A549 (cell line): ENCODE measurements at regions not wholly inside any gene's neighbourhood (a gene's known extent, or its start where the extent isn't known, plus 50 kb on each side); places are given as distances from the start of the nearest gene placed in this dataset.

ENCODE experiments used
- ATAC-seq, 2 experiments: fragments of 200-7000 bp in 1 of 2; fragments of >200 bp in 1 of 2; cut with Nextera tagmentation in 1 of 2; cut with Tn5 transposase in 1 of 2; 3 replicates each; pipeline versions ENCODE4 v1.8.0 to v1.9.1; 2018 to 2020; ENCODE audit warnings: mild to moderate bottlenecking in 1 of 2, moderate library complexity in 1 of 2
- CTCF ChIA-PET: fragments of 300-600 bp; sonication (Branson Sonifier 250); formaldehyde crosslinking; extraction: SDS; loops from one replicate; lab custom pipeline; 2021; ENCODE audit warnings: antibody characterized with exemption, inconsistent platforms; lab: Yijun Ruan, JAX
- POLR2A ChIA-PET: fragments of 350-600 bp; formaldehyde crosslinking; extraction: SDS; loops from one replicate; lab custom pipeline; 2021; ENCODE audit warnings: antibody characterized with exemption, inconsistent platforms; lab: Yijun Ruan, JAX
- DNase-seq, 2 experiments: peaks; one replicate each; pipeline versions ENCODE4 v3.0.0 to v3.0.0-alpha.2; 2011 to 2016; ENCODE audit warnings: low read depth in 1 of 2, low spot score in 1 of 2
- FAIRE-seq: peaks from 2 replicates; lab custom pipeline; 2011; peaks lifted over from hg19 to GRCh38; lab: Jason Lieb, UNC
- H3K27ac ChIP-seq, 2 experiments: fragments of >200 bp; sonication (Bioruptor Twin); formaldehyde crosslinking; 3 replicates each; pipeline ENCODE4 v1.5.1; 2016 to 2017
- H3K4me1 ChIP-seq: fragments of >200 bp; sonication (Bioruptor Twin); formaldehyde crosslinking; 3 replicates; pipeline ENCODE4 v1.6.1; 2016
- H3K4me2 ChIP-seq: fragments of >200 bp; sonication (Bioruptor Twin); formaldehyde crosslinking; 3 replicates; pipeline ENCODE4 v1.6.1; 2016
- H3K4me3 ChIP-seq: fragments of >200 bp; sonication (Bioruptor Twin); formaldehyde crosslinking; 3 replicates; pipeline ENCODE4 v1.5.1; 2016
- H3K9me3 ChIP-seq: fragments of >200 bp; sonication (Bioruptor Twin); formaldehyde crosslinking; 3 replicates; pipeline ENCODE4 v1.6.1; 2016
- CBX2 ChIP-seq: fragments of 200-600 bp; sonication (generic); IDR thresholded peaks from 2 replicates; pipeline ENCODE4 v1.6.1; 2016; ENCODE audit warnings: low read depth, mild to moderate bottlenecking, borderline replicate concordance
- CHD4 ChIP-seq: fragments of 200-600 bp; sonication (generic); IDR thresholded peaks from 2 replicates; pipeline ENCODE4 v1.6.1; 2016; ENCODE audit warnings: antibody characterized with exemption, mild to moderate bottlenecking, borderline replicate concordance
- HMGXB4 ChIP-seq: fragments of 250-450 bp; sonication (Bioruptor Pico); IDR thresholded peaks from 2 replicates; pipeline ENCODE4 v1.5.0; 2021; ENCODE audit warnings: mild to moderate bottlenecking, moderate library complexity, borderline replicate concordance
- HOXB13 ChIP-seq: fragments of 250-450 bp; sonication (Bioruptor Pico); IDR thresholded peaks from 2 replicates; pipeline ENCODE4 v1.5.0; 2020; ENCODE audit warnings: low read depth, mild to moderate bottlenecking, moderate library complexity
- HOXB5 ChIP-seq: fragments of 250-450 bp; sonication (Bioruptor Pico); IDR thresholded peaks from 2 replicates; pipeline ENCODE4 v1.5.0; 2020; ENCODE audit warnings: mild to moderate bottlenecking, moderate library complexity
- JUN ChIP-seq, 2 experiments: fragments of >200 bp; sonication (Bioruptor Twin); formaldehyde crosslinking; IDR thresholded peaks; 2 replicates in 1 of 2; 3 replicates in 1 of 2; pipeline ENCODE4 v1.6.1; 2016 to 2017
- NR3C1 ChIP-seq: fragments of >200 bp; sonication (Bioruptor Twin); formaldehyde crosslinking; IDR thresholded peaks from 3 replicates; pipeline ENCODE4 v1.6.1; 2017
- PHF8 ChIP-seq: fragments of 200-600 bp; sonication (generic); IDR thresholded peaks from 2 replicates; pipeline ENCODE4 v1.6.1; 2016; ENCODE audit warnings: low read depth, mild to moderate bottlenecking, antibody characterized with exemption, moderate library complexity, borderline replicate concordance
- SREBF2 ChIP-seq: fragments of 450-650 bp; IDR thresholded peaks from 2 replicates; pipeline ENCODE4 v1.6.1; 2014; ENCODE audit warnings: mild to moderate bottlenecking, moderate library complexity
- ZC3H11A ChIP-seq: fragments of 450-650 bp; IDR thresholded peaks from 2 replicates; pipeline ENCODE4 v1.6.1; 2014; ENCODE audit warnings: antibody characterized with exemption, mild to moderate bottlenecking
- ZFP36 ChIP-seq: fragments of 450-650 bp; IDR thresholded peaks from 2 replicates; pipeline ENCODE4 v1.6.1; 2014; ENCODE audit warnings: borderline replicate concordance; ENCODE audit not compliant: partially characterized antibody
- WGBS: methylation state at CpG from one replicate; pipeline ENCODE4 v1.1.6; 2017; ENCODE audit errors: missing lambda C conversion rate; 5-methylcytosine and 5-hydroxymethylcytosine counted together
- TF ChIP-seq, protein P1 (sequence below): IDR thresholded peaks from 2 replicates; pipeline ENCODE4 v1.6.1; 2012; ENCODE audit warnings: low read depth, borderline replicate concordance
- TF ChIP-seq, protein P2 (sequence below): fragments of 200-600 bp; sonication (generic); IDR thresholded peaks from 2 replicates; pipeline ENCODE4 v1.6.1; 2016; ENCODE audit warnings: antibody characterized with exemption, mild to moderate bottlenecking, moderate library complexity

DNA sequence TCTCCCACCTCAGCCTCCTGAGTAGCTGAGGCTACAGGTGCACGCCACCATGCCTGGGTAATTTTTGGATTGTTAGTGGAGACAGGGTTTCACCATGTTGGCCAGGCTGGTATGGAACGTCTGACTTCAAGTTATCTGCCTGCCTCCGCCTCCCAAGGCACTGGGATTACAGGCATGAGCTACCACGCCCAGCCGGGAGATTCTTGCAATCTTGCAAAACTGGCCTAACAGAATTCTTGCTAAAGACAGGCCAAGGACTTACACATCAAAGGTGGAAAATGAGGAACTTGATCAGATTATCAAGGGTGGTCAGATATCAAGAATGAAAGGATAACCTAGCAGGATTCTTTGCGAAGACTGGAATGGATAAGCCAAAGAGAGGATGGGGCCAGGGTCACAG lies 98.3 kb upstream of the TIAM1 start:
- H3K9me3 ChIP-seq = peaks cover 4% of the 10 kb centered on the region; the same call in 1 of the 3 replicates
- FAIRE-seq (no peak), DNase-seq (no peak), ATAC-seq (no peak)
- no peak overlapping the region for H3K27ac ChIP-seq
- no peaks in the 10 kb centered on the region for H3K4me1 ChIP-seq
- WGBS = 31% methylated on average over 5 of the region's 6 CpGs
- no peak overlapping the region for H3K4me3 ChIP-seq
- no peak for TF ChIP-seq PHF8
- no peak for TF ChIP-seq CBX2
- TF ChIP-seq ZFP36 = no peak
- no peak for TF ChIP-seq HOXB5 (CRISPR knock-in tag)
- no peak for TF ChIP-seq SREBF2
- TF ChIP-seq HOXB13 (CRISPR knock-in tag) = no peak
- no peak overlapping the region for H3K4me2 ChIP-seq
- POLR2A ChIA-PET = no interaction called here
- CTCF ChIA-PET = no interaction called here

- no peak overlapping the region for H3K4me3 ChIP-seq
- CTCF ChIA-PET = no interaction called here
- H3K4me1 ChIP-seq = no peaks in the 10 kb centered on the region
- H3K27ac ChIP-seq = no peak overlapping the region
- no peak overlapping the region for H3K4me2 ChIP-seq
- TF ChIP-seq JUN (IDR thresholded peaks at IDR 0.05) (no peak), ZC3H11A (no peak)
- TF ChIP-seq, protein P1, sequence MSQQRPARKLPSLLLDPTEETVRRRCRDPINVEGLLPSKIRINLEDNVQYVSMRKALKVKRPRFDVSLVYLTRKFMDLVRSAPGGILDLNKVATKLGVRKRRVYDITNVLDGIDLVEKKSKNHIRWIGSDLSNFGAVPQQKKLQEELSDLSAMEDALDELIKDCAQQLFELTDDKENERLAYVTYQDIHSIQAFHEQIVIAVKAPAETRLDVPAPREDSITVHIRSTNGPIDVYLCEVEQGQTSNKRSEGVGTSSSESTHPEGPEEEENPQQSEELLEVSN = no peak
- TF ChIP-seq, protein P2, sequence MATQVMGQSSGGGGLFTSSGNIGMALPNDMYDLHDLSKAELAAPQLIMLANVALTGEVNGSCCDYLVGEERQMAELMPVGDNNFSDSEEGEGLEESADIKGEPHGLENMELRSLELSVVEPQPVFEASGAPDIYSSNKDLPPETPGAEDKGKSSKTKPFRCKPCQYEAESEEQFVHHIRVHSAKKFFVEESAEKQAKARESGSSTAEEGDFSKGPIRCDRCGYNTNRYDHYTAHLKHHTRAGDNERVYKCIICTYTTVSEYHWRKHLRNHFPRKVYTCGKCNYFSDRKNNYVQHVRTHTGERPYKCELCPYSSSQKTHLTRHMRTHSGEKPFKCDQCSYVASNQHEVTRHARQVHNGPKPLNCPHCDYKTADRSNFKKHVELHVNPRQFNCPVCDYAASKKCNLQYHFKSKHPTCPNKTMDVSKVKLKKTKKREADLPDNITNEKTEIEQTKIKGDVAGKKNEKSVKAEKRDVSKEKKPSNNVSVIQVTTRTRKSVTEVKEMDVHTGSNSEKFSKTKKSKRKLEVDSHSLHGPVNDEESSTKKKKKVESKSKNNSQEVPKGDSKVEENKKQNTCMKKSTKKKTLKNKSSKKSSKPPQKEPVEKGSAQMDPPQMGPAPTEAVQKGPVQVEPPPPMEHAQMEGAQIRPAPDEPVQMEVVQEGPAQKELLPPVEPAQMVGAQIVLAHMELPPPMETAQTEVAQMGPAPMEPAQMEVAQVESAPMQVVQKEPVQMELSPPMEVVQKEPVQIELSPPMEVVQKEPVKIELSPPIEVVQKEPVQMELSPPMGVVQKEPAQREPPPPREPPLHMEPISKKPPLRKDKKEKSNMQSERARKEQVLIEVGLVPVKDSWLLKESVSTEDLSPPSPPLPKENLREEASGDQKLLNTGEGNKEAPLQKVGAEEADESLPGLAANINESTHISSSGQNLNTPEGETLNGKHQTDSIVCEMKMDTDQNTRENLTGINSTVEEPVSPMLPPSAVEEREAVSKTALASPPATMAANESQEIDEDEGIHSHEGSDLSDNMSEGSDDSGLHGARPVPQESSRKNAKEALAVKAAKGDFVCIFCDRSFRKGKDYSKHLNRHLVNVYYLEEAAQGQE = no peak
- DNase-seq (no peak), FAIRE-seq (no peak), ATAC-seq (no peak)
- H3K9me3 ChIP-seq = no peaks in the 10 kb centered on the region
- WGBS = 59% methylated on average over 5 of the region's 9 CpGs
- POLR2A ChIA-PET = no interaction called here
Measured at GRCh38 chr21:31429506-31429905, 85.4 kb upstream of the TIAM1 start.

GRCh38 chr21:31426235-31426797 lies 82.3 kb upstream of the TIAM1 start:
- no peak for FAIRE-seq
- ChIA-PET POLR2A (no interaction called here), CTCF (no interaction called here)
- TF ChIP-seq CHD4 (no peak), NR3C1 (no peak), HMGXB4 (no peak)
- TF ChIP-seq, protein P1 = no peak
- no peak for ATAC-seq
- H3K27ac ChIP-seq = no peak overlapping the region
- H3K4me2 ChIP-seq = no peak overlapping the region
- no peaks in the 10 kb centered on the region for H3K4me1 ChIP-seq
- no peak overlapping the region for H3K4me3 ChIP-seq
- 23% methylated on average over 5 of the region's 5 CpGs for WGBS
- no peak for DNase-seq
- H3K9me3 ChIP-seq = no peaks in the 10 kb centered on the region
